ENCODE measurements at regions not wholly inside any gene's neighbourhood (a gene's known extent, or its start where the extent isn't known, plus 50 kb on each side); places are given as distances from the start of the nearest gene placed in this dataset.

GRCh38 chr2:150585221-150585971 is 97.9 kb upstream of the RND3 start:
- DNase-seq (ENCODE audit: low spot score): no peak

- DNase-seq (ENCODE audit: low spot score): no peak
Measured at GRCh38 chr2:150584081-150584480, 96.6 kb upstream of the RND3 start.

DNA sequence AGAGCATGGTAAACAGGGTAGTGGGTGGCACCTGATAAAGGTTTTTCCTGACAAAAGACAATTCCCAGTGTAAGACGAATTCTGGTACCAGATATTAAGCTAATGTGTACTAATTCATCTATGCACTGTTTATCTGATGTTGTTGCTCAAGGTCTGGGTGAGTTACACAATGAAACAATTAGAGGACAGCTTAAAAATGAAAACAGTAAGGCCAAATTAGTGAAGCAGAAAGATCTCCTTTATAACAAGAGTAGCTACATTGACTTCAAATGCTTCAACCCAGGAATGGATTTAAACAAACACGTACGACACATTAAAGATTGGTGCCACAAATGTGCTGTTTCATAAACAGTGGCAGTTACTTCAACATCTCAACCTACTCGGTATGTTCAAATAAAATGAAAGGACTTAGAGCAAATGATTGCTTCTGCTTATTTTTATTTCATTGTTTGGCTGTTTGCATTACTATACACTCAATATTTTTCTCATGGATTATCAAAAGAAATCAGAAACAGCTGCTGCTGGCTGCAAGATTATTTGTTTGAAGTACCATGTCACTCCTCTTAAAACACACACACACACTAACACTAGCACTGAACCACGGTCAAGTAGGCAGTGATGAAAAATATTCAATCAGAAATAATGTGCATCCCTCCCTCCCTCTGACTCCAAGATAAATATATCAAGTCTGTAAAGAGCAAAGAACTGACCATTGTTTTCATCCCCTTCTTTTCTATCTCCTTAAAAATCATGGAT is 94.4 kb upstream of the RND3 start:
- no peak for DNase-seq (ENCODE audit: low spot score)

DNA sequence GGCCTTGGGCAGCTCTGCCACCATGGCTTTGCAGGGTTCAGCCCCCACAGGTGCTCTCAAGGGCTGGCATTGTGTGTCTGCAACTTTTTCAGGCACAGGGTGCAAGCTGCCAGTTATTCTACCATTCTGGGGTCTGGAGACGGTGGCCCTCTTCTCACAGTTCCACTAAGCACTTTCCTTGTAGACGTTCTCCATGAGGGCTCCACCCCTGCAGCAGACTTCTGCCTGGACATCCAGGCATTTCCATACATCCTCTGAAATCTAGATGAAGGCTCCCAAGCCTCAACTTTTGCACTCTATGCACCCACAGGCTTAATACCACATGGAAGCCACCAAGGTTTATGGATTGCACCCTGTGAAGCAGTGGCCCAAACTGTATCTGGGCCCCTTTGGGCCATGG is 91.0 kb upstream of the RND3 start:
- no peak for DNase-seq (ENCODE audit: low spot score)

- DNase-seq (ENCODE audit: low spot score): no peak
Measured at GRCh38 chr2:150575861-150576260, 88.4 kb upstream of the RND3 start.

DNA sequence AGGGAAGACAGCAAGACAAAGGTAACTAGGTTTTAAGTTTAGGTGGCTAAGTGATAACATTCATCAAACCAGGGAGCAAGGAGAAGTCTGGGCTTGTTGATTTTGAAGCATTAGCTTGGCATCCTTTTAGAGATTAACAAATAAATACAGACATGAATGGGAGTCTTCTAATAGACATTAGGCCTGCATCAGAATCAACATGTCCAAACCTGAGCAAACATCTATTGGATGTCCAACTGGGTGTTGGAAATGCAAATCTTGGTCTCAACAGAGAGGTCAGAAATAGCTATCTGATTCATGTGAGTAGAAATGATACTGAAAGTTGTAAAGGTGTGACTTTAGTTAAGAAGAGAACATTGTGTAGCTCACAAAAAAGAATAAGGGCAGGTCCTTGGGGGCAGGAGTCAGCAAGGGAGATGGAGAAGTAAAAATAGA is 85.5 kb upstream of the RND3 start:
- no peak for DNase-seq (ENCODE audit: low spot score)

DNA sequence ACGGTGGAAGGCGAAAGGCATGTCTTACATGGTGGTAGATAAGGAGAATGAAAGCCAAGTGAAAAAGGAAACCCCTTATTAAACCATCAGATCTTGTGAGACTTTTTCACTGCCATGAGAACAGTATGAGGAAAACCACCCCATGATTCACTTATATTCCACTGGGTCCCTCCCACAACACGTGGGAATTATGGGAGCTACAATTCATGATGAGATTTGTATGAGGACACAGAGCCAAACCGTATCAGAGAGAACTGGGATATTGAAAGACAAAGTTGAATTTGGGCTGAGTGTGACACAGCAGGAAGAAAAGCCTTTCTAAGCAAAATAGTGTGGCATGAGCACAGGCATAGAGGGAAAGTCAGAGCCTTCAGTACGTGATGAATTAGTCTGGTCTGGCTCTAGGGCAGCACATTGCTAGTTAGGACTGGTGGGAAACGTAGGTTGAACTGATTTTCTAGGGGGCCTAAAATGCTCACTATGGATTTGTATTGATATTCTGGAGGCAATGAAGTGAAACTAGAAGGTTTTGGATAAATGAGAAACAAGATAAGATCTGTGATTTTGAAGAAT is 84.8 kb upstream of the RND3 start:
- DNase-seq (ENCODE audit: low spot score): no peak

- no peak for DNase-seq (ENCODE audit: low spot score)
Measured at GRCh38 chr2:150571121-150571520, 83.7 kb upstream of the RND3 start.

GRCh38 chr2:150570712-150571111 is 83.2 kb upstream of the RND3 start:
- DNase-seq (ENCODE audit: low spot score): no peak

DNA sequence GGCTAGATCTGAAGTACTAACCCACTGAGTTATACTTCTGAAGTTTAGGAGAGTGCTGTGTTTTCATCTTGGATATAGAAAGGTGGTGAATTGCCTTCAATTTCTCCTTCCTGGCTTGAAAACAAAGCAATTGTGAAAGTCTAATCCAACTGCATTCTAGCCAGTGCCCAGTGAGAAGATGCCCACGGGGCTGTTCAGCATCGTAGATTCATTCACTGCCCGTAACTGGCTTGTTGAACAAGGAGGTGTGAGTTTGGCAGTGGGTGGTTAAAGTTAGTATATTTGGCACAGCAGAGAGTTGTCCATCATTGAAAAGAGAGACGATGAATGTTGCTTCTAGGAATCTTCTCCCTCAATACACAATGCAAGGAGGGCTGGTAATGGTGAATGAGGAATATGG is 82.3 kb upstream of the RND3 start:
- DNase-seq (ENCODE audit: low spot score): no peak

DNA sequence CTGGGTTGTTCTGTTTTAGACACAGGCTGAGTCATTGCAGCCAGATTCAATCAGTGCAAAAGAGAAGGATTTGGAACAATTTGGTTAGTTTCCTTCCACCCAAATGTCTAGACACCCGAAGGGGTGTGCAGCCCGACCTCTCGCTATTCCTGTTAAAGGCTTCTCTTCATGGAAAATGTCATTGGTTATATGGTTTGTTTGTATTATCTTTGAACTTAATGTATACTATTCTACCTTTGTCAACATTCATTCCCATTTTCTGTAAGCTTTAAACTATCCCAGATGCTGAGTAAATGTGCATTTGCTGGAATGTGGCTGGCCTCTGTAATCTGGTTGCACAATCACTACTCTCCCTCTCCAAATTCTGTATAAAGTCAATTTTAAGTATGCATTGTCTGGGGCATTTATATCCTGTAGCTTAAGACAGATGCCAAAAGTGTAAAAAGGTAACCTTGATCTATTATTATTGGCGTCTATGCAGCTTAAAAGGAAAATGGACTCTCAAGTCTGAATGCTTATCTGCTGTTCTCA is 80.4 kb upstream of the RND3 start:
- no peak for DNase-seq (ENCODE audit: low spot score)

GRCh38 chr2:150566289-150566688 is 78.8 kb upstream of the RND3 start:
- no peak for DNase-seq (ENCODE audit: low spot score)

GRCh38 chr2:150561076-150561475 is 73.6 kb upstream of the RND3 start:
- DNase-seq (ENCODE audit: low spot score): no peak

GRCh38 chr2:150557020-150557600 is 69.6 kb upstream of the RND3 start:
- no peak for DNase-seq (ENCODE audit: low spot score)

DNA sequence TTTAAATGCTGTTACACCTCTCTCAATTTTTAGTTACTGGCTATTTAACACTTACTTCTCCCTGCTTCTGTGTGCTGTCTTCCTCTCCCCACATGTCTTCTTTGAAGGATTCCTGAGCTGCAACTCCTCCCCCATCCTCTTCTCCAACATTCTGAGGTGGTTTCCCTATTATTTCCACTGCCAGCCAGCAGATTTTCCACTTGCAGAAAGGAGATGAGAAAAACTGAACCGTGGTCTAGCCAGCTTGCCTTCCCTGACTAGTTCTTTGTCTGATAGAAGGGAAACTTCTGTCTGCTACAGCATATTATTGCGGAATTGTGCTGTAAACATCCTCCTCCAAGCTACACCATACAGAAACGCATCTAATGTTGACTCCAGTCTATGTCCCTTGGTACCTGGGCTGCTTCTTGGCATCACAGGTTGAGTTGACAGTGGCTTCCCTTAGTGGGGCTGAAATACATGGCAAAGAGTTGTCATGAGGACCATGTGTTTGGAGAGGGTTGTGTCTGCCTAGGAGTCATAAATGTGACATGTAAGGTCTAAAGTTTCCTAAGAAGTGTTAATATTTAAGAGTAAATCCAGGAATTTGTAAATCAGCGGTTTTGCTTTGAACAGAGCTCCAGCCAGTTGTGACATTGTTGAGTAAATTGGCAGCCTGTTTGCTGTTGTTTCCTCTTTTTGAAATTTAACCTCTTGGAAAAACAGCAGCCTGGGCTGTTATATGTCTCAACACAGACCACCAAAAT is 68.3 kb upstream of the RND3 start:
- DNase-seq (ENCODE audit: low spot score): no peak

DNA sequence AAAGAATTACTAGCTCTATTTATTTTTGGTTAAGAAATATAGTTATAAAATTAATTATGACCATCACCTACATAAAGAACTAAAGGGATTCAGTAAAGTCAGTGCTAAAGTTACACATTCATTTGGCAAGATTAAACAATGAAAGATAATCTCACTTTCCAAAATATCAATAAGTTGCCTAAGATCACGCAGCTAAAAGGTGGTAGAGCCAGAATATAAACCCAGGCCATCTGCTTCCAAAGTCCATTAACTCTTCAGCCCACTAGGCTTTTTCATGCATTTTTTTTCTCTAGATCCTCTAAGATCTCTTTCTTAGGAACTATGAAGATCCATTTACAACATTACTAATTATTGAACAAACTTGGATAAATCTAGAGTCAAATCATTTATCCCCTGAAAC is 66.6 kb upstream of the RND3 start:
- no peak for DNase-seq (ENCODE audit: low spot score)

DNA sequence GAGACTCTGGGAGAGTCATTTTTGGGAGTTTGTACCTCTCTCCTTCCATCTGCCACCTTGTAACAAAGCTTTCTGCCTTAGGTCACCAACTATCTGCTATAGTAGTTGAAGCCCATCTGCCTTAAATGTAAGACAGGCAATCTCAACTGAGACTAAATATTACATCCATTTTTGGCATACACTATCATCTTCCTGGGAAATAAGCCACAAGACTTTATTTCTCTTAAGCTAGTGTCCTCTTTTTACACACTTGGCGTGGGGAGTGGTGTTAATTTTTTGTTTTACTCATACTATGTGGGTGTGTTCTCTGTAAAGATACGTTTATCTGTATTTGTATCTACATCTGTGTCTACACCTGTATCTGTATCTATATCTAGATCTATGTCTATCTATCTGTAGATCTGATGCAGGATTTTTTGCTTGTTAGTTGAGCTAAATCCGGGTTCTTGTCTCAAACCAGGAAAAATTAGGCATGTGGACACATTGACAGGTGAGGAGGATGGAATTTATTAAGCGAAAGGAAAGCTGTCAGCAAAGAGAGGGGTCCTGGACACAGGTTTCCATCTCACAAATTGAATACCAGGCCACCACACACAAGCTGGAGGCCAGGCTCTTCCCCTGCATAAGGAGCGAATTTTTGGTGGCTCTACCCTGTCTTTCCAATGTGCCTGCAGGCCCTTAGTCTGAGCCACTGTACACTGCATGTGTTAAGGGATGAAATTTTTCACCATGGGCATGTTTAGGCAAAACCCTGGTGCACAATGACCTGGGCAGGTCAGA is 64.8 kb upstream of the RND3 start:
- DNase-seq (ENCODE audit: low spot score): no peak

GRCh38 chr2:150549381-150549780 is 61.9 kb upstream of the RND3 start:
- DNase-seq (ENCODE audit: low spot score): no peak

GRCh38 chr2:150548527-150548926 is 61.1 kb upstream of the RND3 start:
- no peak for DNase-seq (ENCODE audit: low spot score)

DNA sequence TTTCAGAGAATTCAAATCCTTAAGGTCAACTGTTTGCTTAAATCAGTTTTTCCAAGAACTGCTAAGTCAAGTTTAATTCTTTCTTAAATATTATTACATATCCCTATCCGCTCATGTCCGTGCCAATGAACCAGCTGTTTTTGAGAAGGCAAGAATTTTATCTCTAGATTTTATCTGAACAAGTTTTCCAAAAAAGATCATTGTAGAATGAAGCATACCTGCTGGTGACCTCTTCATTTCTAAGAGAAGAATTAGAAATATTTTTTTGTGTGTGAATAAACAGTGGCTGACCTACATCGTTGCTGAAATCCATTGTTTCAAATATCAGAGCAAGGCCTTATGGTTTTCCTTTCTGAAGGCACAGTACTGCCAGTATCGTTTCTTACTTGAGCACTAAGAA is 58.4 kb upstream of the RND3 start:
- DNase-seq (ENCODE audit: low spot score): no peak

- no peak for DNase-seq (ENCODE audit: low spot score)
Measured at GRCh38 chr2:150544731-150545130, 57.3 kb upstream of the RND3 start.

All from putamen (tissue), 1 donor.